Endothelial cell (in vitro differentiated cells): ENCODE measurements at regions not wholly inside any gene's neighbourhood (a gene's known extent, or its start where the extent isn't known, plus 50 kb on each side); places are given as distances from the start of the nearest gene placed in this dataset.

ENCODE experiments used
- DNase-seq: peaks from one replicate; pipeline ENCODE4 v3.0.0; 2021; ENCODE audit warnings: low spot score
- H3K27ac Mint-ChIP-seq: one replicate; pipeline ENCODE4 v1.8.0; 2021; ENCODE audit warnings: mixed read lengths, inconsistent platforms; ENCODE audit not compliant: unreplicated experiment
- H3K27me3 Mint-ChIP-seq: one replicate; pipeline ENCODE4 v1.8.0; 2021; ENCODE audit warnings: mild to moderate bottlenecking, moderate library complexity, mixed read lengths, inconsistent platforms; ENCODE audit not compliant: unreplicated experiment
- H3K36me3 Mint-ChIP-seq: one replicate; pipeline ENCODE4 v1.8.0; 2021; ENCODE audit warnings: mild to moderate bottlenecking, low read depth, mixed read lengths, inconsistent platforms; ENCODE audit not compliant: unreplicated experiment
- H3K4me1 Mint-ChIP-seq: one replicate; pipeline ENCODE4 v1.8.0; 2021; ENCODE audit warnings: mild to moderate bottlenecking, mixed read lengths, inconsistent platforms; ENCODE audit not compliant: unreplicated experiment
- H3K4me3 Mint-ChIP-seq: one replicate; pipeline ENCODE4 v1.8.0; 2021; ENCODE audit warnings: mild to moderate bottlenecking, mixed read lengths, inconsistent platforms; ENCODE audit not compliant: unreplicated experiment
- H3K9me3 Mint-ChIP-seq: one replicate; pipeline ENCODE4 v1.8.0; 2021; ENCODE audit warnings: mixed read lengths, inconsistent platforms; ENCODE audit not compliant: unreplicated experiment
- TF ChIP-seq, protein P1 (sequence below): fragments of 200-600 bp; sonication (generic); IDR thresholded peaks from one replicate; pipeline ENCODE4 v1.5.0; 2021; ENCODE audit warnings: antibody characterized with exemption; ENCODE audit not compliant: unreplicated experiment

- peaks cover 12% of the 10 kb centered on the region for H3K27me3 Mint-ChIP-seq
- H3K36me3 Mint-ChIP-seq: no peaks in the 10 kb centered on the region
- TF ChIP-seq, protein P1, sequence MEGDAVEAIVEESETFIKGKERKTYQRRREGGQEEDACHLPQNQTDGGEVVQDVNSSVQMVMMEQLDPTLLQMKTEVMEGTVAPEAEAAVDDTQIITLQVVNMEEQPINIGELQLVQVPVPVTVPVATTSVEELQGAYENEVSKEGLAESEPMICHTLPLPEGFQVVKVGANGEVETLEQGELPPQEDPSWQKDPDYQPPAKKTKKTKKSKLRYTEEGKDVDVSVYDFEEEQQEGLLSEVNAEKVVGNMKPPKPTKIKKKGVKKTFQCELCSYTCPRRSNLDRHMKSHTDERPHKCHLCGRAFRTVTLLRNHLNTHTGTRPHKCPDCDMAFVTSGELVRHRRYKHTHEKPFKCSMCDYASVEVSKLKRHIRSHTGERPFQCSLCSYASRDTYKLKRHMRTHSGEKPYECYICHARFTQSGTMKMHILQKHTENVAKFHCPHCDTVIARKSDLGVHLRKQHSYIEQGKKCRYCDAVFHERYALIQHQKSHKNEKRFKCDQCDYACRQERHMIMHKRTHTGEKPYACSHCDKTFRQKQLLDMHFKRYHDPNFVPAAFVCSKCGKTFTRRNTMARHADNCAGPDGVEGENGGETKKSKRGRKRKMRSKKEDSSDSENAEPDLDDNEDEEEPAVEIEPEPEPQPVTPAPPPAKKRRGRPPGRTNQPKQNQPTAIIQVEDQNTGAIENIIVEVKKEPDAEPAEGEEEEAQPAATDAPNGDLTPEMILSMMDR: no peak
- no peaks in the 10 kb centered on the region for H3K9me3 Mint-ChIP-seq
- H3K4me1 Mint-ChIP-seq: peaks cover 10% of the 10 kb centered on the region
- no peak overlapping the region for H3K4me3 Mint-ChIP-seq
- DNase-seq: no peak
- H3K27ac Mint-ChIP-seq: no peak overlapping the region
Observed at GRCh38 chr10:131695496-131696165, 205.2 kb upstream of the PPP2R2D start.

GRCh38 chr10:131697476-131698128 lies 203.2 kb upstream of the PPP2R2D start:
- H3K27me3 Mint-ChIP-seq: peaks cover 7% of the 10 kb centered on the region
- H3K27ac Mint-ChIP-seq: no peak overlapping the region

DNA sequence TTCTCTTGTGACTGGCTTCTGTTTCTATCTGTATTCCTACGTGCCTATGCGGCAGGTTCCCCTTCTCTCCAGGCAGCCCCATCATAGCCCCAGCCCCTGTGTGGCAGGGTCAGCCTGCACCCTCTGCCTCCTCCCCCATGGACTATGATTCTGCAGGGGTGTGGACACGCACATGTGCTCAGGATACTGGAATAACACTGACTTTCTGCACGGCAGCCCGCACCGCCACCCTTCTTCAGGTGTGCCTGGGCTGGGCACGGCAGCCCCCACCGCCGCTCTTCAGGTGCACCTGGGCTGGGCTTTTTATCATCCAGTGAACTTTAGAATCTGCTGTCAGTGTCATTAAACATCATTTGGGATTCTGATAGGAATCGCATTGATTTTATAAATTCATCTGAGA lies 202.6 kb upstream of the PPP2R2D start:
- peaks cover 10% of the 10 kb centered on the region for H3K4me1 Mint-ChIP-seq
- no peak overlapping the region for H3K27ac Mint-ChIP-seq
- peaks cover 4% of the 10 kb centered on the region for H3K27me3 Mint-ChIP-seq
- H3K4me3 Mint-ChIP-seq: no peak overlapping the region
- no peak for DNase-seq
- no peaks in the 10 kb centered on the region for H3K9me3 Mint-ChIP-seq
- TF ChIP-seq, protein P1: no peak
- H3K36me3 Mint-ChIP-seq: no peaks in the 10 kb centered on the region

More at GRCh38 chr10:131697476-131698128, 203.2 kb upstream of the PPP2R2D start:
- no peak overlapping the region for H3K4me3 Mint-ChIP-seq
- TF ChIP-seq, protein P1: no peak
- no peak for DNase-seq
- H3K4me1 Mint-ChIP-seq: peaks cover 10% of the 10 kb centered on the region
- H3K36me3 Mint-ChIP-seq: no peaks in the 10 kb centered on the region
- no peaks in the 10 kb centered on the region for H3K9me3 Mint-ChIP-seq

- Mint-ChIP-seq H3K27ac (no peak overlapping the region), H3K27me3 (peaks cover 3% of the 10 kb centered on the region), H3K4me3 (no peak overlapping the region), H3K9me3 (no peaks in the 10 kb centered on the region), H3K36me3 (no peaks in the 10 kb centered on the region), H3K4me1 (peaks cover 10% of the 10 kb centered on the region)
- TF ChIP-seq, protein P1: no peak
- DNase-seq: no peak
Observed at GRCh38 chr10:131698986-131699385, 201.8 kb upstream of the PPP2R2D start.

DNA sequence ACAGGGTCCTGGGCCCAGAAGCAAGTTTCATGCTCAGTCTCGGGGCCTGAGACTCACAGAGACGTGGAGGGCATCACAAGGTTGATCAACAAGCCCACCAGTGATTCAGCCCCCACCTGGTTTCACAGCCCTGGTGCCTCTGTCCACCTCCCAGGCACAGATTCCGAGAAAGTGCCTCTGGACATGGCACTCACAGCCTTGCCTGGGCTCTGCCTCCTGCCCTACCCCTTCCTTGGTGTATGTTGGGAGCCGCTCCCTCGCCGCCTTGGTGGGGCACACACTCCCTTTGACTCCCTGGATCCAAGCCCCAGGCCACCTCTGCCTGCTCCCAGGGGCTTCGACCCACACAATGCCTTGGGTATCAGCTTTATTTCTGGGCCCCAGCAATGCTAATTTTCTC lies 200.8 kb upstream of the PPP2R2D start:
- Mint-ChIP-seq H3K4me3 (no peak overlapping the region), H3K4me1 (peaks cover 10% of the 10 kb centered on the region), H3K36me3 (no peaks in the 10 kb centered on the region), H3K9me3 (no peaks in the 10 kb centered on the region), H3K27me3 (peaks cover 2% of the 10 kb centered on the region), H3K27ac (no peak overlapping the region)
- TF ChIP-seq, protein P1: no peak
- no peak for DNase-seq
